Panc1 (cell line): ENCODE measurements at regions not wholly inside any gene's neighbourhood (a gene's known extent, or its start where the extent isn't known, plus 50 kb on each side); places are given as distances from the start of the nearest gene placed in this dataset.

ENCODE experiments used
- ATAC-seq: fragments of 200-7000 bp; cut with Tn5 transposase; 2 replicates; pipeline ENCODE4 v1.9.1; 2020; ENCODE audit warnings: mild to moderate bottlenecking, moderate library complexity
- BruUV-seq: library from RNA; stranded (reverse); fragments of 400-500 nt; replicated peaks from 2 replicates; lab custom pipeline; 2021; lab: Mats Ljungman, UMichigan
- CTCF ChIA-PET: fragments of 300-600 bp; sonication (Branson Sonifier 250); formaldehyde crosslinking; loops from one replicate; lab custom pipeline; 2022; ENCODE audit warnings: antibody characterized with exemption; lab: Charles Lee
- POLR2A ChIA-PET: fragments of 300-600 bp; sonication (Branson Sonifier 250); formaldehyde crosslinking; loops from one replicate; lab custom pipeline; 2022; ENCODE audit warnings: antibody characterized with exemption; lab: Charles Lee
- DNase-seq: peaks from one replicate; pipeline ENCODE4 v3.0.0-alpha.2; 2010; ENCODE audit warnings: low read depth, low spot score
- H3K27ac ChIP-seq: 2 replicates; pipeline ENCODE4 v1.5.1; 2011; ENCODE audit warnings: mild to moderate bottlenecking, low read length, inconsistent platforms
- H3K27me3 ChIP-seq: fragments of 200-500 bp; sonication (Bioruptor generic); 2 replicates; pipeline ENCODE4 v1.6.0; 2014; ENCODE audit warnings: low read length, inconsistent platforms; ENCODE audit not compliant: control insufficient read depth, insufficient read depth
- H3K36me3 ChIP-seq: fragments of 200-500 bp; sonication (Bioruptor generic); 2 replicates; pipeline ENCODE4 v1.5.1; 2014; ENCODE audit warnings: inconsistent platforms, mild to moderate bottlenecking, low read length, moderate library complexity; ENCODE audit not compliant: control insufficient read depth, insufficient read depth
- H3K4me1 ChIP-seq: 2 replicates; pipeline ENCODE4 v1.5.1; 2011; ENCODE audit warnings: inconsistent platforms, mild to moderate bottlenecking, low read length, moderate library complexity; ENCODE audit not compliant: control insufficient read depth, insufficient read depth
- H3K4me3 ChIP-seq, 2 experiments: 2 replicates each; pipeline ENCODE4 v1.5.1; 2011 to 2012; ENCODE audit warnings: low read depth in 2 of 2, low read length in 2 of 2, mild to moderate bottlenecking in 2 of 2, inconsistent platforms in 1 of 2, moderate library complexity in 1 of 2
- H3K9me3 ChIP-seq: fragments of 200-500 bp; sonication (Bioruptor generic); 2 replicates; pipeline ENCODE4 v1.5.1; 2014; ENCODE audit warnings: low read depth, mild to moderate bottlenecking, inconsistent platforms, low read length, moderate library complexity; ENCODE audit not compliant: control insufficient read depth, insufficient read depth
- POLR2AphosphoS5 ChIP-seq: IDR thresholded peaks from 2 replicates; pipeline ENCODE4 v1.6.1; 2012; ENCODE audit warnings: mild to moderate bottlenecking, low read depth, low read length, moderate library complexity
- SIN3A ChIP-seq: IDR thresholded peaks from 2 replicates; pipeline ENCODE4 v1.6.1; 2012; ENCODE audit warnings: low read depth, mild to moderate bottlenecking, low read length, moderate library complexity, borderline replicate concordance; ENCODE audit not compliant: insufficient read depth
- TCF7L2 ChIP-seq: IDR thresholded peaks from 2 replicates; pipeline ENCODE4 v1.6.1; 2011; ENCODE audit warnings: mild to moderate bottlenecking, low read depth, low read length, inconsistent platforms
- in situ Hi-C: cut with HindIII; loops from 2 replicates; pipeline ENCODE4 v1.10.0; 2016; ENCODE audit warnings: low sequenced_read_pairs, low pct_unique_long_range_greater_than_20kb
- intact Hi-C: fragments of 100-400 bp; cut with micrococcal nuclease; formaldehyde crosslinking; loops from one replicate; pipeline ENCODE4 v1.10.0; 2022; ENCODE audit not compliant: unreplicated experiment
- TF ChIP-seq, protein P1 (sequence below): fragments of 450-650 bp; IDR thresholded peaks from 2 replicates; pipeline ENCODE4 v1.5.1; 2017; ENCODE audit warnings: mild to moderate bottlenecking
- TF ChIP-seq, protein P2 (sequence below), 2 experiments: IDR thresholded peaks; 2 replicates each; pipeline ENCODE4 v1.6.1; 2011 to 2012; ENCODE audit warnings: low read depth in 2 of 2, control low read depth in 1 of 2, low read length in 1 of 2, mild to moderate bottlenecking in 1 of 2, moderate library complexity in 1 of 2; ENCODE audit not compliant: insufficient read depth in 1 of 2

DNA sequence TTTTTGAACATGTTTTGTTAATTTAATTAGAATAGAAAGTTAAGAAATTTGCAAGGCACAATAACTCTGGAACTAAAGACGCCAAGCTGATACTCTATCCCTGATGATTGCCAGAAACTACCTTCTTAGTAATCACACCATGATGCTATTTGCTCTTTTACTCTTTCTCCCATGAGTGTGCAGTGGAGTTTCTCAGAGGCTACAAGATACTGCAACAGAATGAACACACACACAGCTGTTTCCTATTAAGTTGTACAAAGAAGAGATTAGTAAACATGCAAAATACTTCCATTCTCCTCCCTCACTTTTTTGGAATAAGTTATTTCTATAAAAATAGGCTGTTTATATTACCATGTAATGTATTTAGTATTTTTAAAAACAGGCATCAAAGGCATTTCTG, 1367.5 kb downstream of the AACS start:
- ChIA-PET POLR2A (no interaction called here), CTCF (no interaction called here)
- in situ Hi-C loops (no loop called here), intact Hi-C loops (no loop called here)
- Histone ChIP-seq H3K9me3 (no peaks in the 10 kb centered on the region), H3K27ac (no peak overlapping the region), H3K27me3 (no peaks in the 10 kb centered on the region), H3K36me3 (no peaks in the 10 kb centered on the region), H3K4me1 (no peaks in the 10 kb centered on the region), H3K4me3 (no peak overlapping the region)
- BruUV-seq: no TSS peak
- DNase-seq (no peak), ATAC-seq (no peak)
- TF ChIP-seq TCF7L2 (no peak), POLR2AphosphoS5 (no peak), SIN3A (no peak)
- TF ChIP-seq, protein P1, sequence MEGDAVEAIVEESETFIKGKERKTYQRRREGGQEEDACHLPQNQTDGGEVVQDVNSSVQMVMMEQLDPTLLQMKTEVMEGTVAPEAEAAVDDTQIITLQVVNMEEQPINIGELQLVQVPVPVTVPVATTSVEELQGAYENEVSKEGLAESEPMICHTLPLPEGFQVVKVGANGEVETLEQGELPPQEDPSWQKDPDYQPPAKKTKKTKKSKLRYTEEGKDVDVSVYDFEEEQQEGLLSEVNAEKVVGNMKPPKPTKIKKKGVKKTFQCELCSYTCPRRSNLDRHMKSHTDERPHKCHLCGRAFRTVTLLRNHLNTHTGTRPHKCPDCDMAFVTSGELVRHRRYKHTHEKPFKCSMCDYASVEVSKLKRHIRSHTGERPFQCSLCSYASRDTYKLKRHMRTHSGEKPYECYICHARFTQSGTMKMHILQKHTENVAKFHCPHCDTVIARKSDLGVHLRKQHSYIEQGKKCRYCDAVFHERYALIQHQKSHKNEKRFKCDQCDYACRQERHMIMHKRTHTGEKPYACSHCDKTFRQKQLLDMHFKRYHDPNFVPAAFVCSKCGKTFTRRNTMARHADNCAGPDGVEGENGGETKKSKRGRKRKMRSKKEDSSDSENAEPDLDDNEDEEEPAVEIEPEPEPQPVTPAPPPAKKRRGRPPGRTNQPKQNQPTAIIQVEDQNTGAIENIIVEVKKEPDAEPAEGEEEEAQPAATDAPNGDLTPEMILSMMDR: no peak
- TF ChIP-seq, protein P2, sequence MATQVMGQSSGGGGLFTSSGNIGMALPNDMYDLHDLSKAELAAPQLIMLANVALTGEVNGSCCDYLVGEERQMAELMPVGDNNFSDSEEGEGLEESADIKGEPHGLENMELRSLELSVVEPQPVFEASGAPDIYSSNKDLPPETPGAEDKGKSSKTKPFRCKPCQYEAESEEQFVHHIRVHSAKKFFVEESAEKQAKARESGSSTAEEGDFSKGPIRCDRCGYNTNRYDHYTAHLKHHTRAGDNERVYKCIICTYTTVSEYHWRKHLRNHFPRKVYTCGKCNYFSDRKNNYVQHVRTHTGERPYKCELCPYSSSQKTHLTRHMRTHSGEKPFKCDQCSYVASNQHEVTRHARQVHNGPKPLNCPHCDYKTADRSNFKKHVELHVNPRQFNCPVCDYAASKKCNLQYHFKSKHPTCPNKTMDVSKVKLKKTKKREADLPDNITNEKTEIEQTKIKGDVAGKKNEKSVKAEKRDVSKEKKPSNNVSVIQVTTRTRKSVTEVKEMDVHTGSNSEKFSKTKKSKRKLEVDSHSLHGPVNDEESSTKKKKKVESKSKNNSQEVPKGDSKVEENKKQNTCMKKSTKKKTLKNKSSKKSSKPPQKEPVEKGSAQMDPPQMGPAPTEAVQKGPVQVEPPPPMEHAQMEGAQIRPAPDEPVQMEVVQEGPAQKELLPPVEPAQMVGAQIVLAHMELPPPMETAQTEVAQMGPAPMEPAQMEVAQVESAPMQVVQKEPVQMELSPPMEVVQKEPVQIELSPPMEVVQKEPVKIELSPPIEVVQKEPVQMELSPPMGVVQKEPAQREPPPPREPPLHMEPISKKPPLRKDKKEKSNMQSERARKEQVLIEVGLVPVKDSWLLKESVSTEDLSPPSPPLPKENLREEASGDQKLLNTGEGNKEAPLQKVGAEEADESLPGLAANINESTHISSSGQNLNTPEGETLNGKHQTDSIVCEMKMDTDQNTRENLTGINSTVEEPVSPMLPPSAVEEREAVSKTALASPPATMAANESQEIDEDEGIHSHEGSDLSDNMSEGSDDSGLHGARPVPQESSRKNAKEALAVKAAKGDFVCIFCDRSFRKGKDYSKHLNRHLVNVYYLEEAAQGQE (IDR thresholded peaks at IDR 0.05; ENCODE audit: insufficient read depth in 1 of 2, low read depth in 2 of 2, low read length in 1 of 2): no peak

DNA sequence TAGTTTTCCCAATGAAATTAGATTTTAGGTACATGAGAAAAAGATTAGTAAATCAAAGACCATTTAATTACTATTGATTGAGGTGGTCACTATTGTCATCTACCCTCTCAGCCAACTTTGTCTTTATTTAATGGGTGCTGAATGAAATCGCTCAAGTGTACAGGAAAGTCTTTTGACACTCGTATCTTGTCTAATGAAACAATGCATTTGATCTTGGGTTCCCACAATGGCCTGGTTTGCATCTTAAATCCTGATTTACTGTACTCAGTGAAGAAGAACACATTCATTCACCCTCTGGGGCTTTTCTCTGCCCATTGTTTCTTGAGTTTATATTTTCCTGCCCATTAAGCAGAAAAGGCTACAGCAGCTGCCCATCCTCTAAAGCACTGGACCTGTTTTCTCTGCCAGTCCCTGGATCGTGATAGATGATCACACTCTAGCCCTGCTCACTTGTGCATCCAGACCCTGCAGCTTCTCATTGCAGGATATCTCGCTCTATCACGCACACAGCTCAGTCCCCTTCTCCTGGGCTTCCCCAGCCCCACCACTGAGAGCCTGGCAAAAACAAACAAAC, 1369.3 kb downstream of the AACS start:
- H3K4me3 ChIP-seq: no peak overlapping the region
- no peaks in the 10 kb centered on the region for H3K4me1 ChIP-seq
- intact Hi-C loops (no loop called here), in situ Hi-C loops (no loop called here)
- DNase-seq (no peak), ATAC-seq (no peak)
- ChIA-PET CTCF (no interaction called here), POLR2A (no interaction called here)
- no peak overlapping the region for H3K27ac ChIP-seq
- no peaks in the 10 kb centered on the region for H3K27me3 ChIP-seq
- H3K36me3 ChIP-seq: no peaks in the 10 kb centered on the region
- BruUV-seq: no TSS peak
- TF ChIP-seq, protein P2 (IDR thresholded peaks at IDR 0.05; ENCODE audit: insufficient read depth in 1 of 2, low read depth in 2 of 2, low read length in 1 of 2): no peak
- TF ChIP-seq SIN3A (no peak), POLR2AphosphoS5 (no peak), TCF7L2 (no peak)
- TF ChIP-seq, protein P1: no peak
- no peaks in the 10 kb centered on the region for H3K9me3 ChIP-seq
